ENCODE measurements at regions not wholly inside any gene's neighbourhood (a gene's known extent, or its start where the extent isn't known, plus 50 kb on each side); places are given as distances from the start of the nearest gene placed in this dataset.

- in situ Hi-C loops (cut with HindIII; ENCODE audit: low pct_ligation_motif_present, low sequenced_read_pairs): no loop called here
- Histone ChIP-seq H3K36me3 (replicated peaks) (no peaks in the 10 kb centered on the region), H3K27ac (no peak overlapping the region), H3K4me3 (ENCODE audit: low read depth, low read length) (no peak overlapping the region), H3K27me3 (replicated peaks) (no peaks in the 10 kb centered on the region)
- no peak for TF ChIP-seq CTCF (IDR thresholded peaks at IDR 0.05; ENCODE audit: low read depth, low read length, missing control alignments)
- no peak for DNase-seq
Measured at GRCh38 chr2:47303341-47304148, 65.6 kb upstream of the EPCAM start.

- Histone ChIP-seq H3K36me3 (replicated peaks) (no peaks in the 10 kb centered on the region), H3K27ac (no peak overlapping the region), H3K27me3 (replicated peaks) (no peaks in the 10 kb centered on the region), H3K4me3 (ENCODE audit: low read depth, low read length) (no peak overlapping the region)
- no peak for DNase-seq
- in situ Hi-C loops (cut with HindIII; ENCODE audit: low pct_ligation_motif_present, low sequenced_read_pairs): no loop called here
- no peak for TF ChIP-seq CTCF (IDR thresholded peaks at IDR 0.05; ENCODE audit: low read depth, low read length, missing control alignments)
Measured at GRCh38 chr2:47302308-47302707, 66.8 kb upstream of the EPCAM start.

GRCh38 chr2:47301731-47302130, 67.4 kb upstream of the EPCAM start:
- Histone ChIP-seq H3K36me3 (replicated peaks) (no peaks in the 10 kb centered on the region), H3K27ac (no peak overlapping the region), H3K27me3 (replicated peaks) (no peaks in the 10 kb centered on the region), H3K4me3 (ENCODE audit: low read depth, low read length) (no peak overlapping the region)
- in situ Hi-C loops (cut with HindIII; ENCODE audit: low pct_ligation_motif_present, low sequenced_read_pairs): no loop called here
- no peak for TF ChIP-seq CTCF (IDR thresholded peaks at IDR 0.05; ENCODE audit: low read depth, low read length, missing control alignments)
- no peak for DNase-seq

- no peak overlapping the region for H3K4me3 ChIP-seq (ENCODE audit: low read depth, low read length)
- no peak for TF ChIP-seq CTCF (IDR thresholded peaks at IDR 0.05; ENCODE audit: low read depth, low read length, missing control alignments)
- H3K36me3 ChIP-seq (replicated peaks): no peaks in the 10 kb centered on the region
- H3K27me3 ChIP-seq (replicated peaks): no peaks in the 10 kb centered on the region
- no peak overlapping the region for H3K27ac ChIP-seq
- in situ Hi-C loops (cut with HindIII; ENCODE audit: low pct_ligation_motif_present, low sequenced_read_pairs): no loop called here
- no peak for DNase-seq
Measured at GRCh38 chr2:47301277-47301618, 67.9 kb upstream of the EPCAM start.

GRCh38 chr2:47300609-47301276, 68.4 kb upstream of the EPCAM start:
- Histone ChIP-seq H3K36me3 (replicated peaks) (no peaks in the 10 kb centered on the region), H3K27ac (no peak overlapping the region), H3K4me3 (ENCODE audit: low read depth, low read length) (no peak overlapping the region), H3K27me3 (replicated peaks) (no peaks in the 10 kb centered on the region)
- no peak for TF ChIP-seq CTCF (IDR thresholded peaks at IDR 0.05; ENCODE audit: low read depth, low read length, missing control alignments)
- in situ Hi-C loops (cut with HindIII; ENCODE audit: low pct_ligation_motif_present, low sequenced_read_pairs): no loop called here
- no peak for DNase-seq
